HCT116 (cell line): ENCODE measurements at regions not wholly inside any gene's neighbourhood (a gene's known extent, or its start where the extent isn't known, plus 50 kb on each side); places are given as distances from the start of the nearest gene placed in this dataset.

ENCODE experiments used
- ATAC-seq: fragments of 200-7000 bp; cut with Tn5 transposase; 2 replicates; pipeline ENCODE4 v1.9.1; 2020; ENCODE audit warnings: mild to moderate bottlenecking, moderate library complexity
- BruUV-seq: library from RNA; stranded (reverse); fragments of 400-500 nt; replicated peaks from 2 replicates; lab custom pipeline; 2021; lab: Mats Ljungman, UMichigan
- CTCF ChIA-PET: fragments of 300-600 bp; sonication (Branson Sonifier 250); formaldehyde crosslinking; loops from one replicate; lab custom pipeline; 2021; ENCODE audit warnings: antibody characterized with exemption; lab: Charles Lee
- POLR2A ChIA-PET: fragments of 300-600, 350-600 bp; sonication (Branson Sonifier 250); formaldehyde crosslinking; loops from one replicate; lab custom pipeline; 2021; ENCODE audit warnings: antibody characterized with exemption; lab: Charles Lee
- RAD21 ChIA-PET, 2 experiments: fragments of 300-600 bp; sonication (Branson Sonifier 250); formaldehyde crosslinking; loops; one replicate each; lab custom pipeline; 2023; ENCODE audit warnings: low total read pairs in 2 of 2; ENCODE audit not compliant: uncharacterized antibody in 2 of 2, unreplicated experiment in 2 of 2, low non-redundant PET in 1 of 2; lab: Charles Lee
- DNase-seq: peaks from one replicate; pipeline ENCODE4 v3.0.0-alpha.2; 2010; ENCODE audit warnings: low read depth, low spot score
- H2AFZ ChIP-seq: fragments of 200-600 bp; shearing (Covaris generic), sonication (generic); 2 replicates; pipeline ENCODE4 v1.6.1; 2017; ENCODE audit warnings: low read depth, mixed run types, mixed read lengths, antibody characterized with exemption, low read length; ENCODE audit not compliant: poor library complexity, severe bottlenecking
- H3K27ac ChIP-seq: 2 replicates; pipeline ENCODE4 v1.5.1; 2012; ENCODE audit warnings: low read depth, low read length
- H3K27me3 ChIP-seq: fragments of 200-600 bp; sonication (generic); 2 replicates; pipeline ENCODE4 v1.6.1; 2016; ENCODE audit warnings: mixed run types, low read length, mixed read lengths; ENCODE audit not compliant: insufficient read depth
- H3K36me3 ChIP-seq, 2 experiments: fragments of 200-500 bp in 1 of 2; fragments of 200-600 bp in 1 of 2; sonication (Bioruptor generic) in 1 of 2; sonication (generic) in 1 of 2; 2 replicates each; pipeline versions ENCODE4 v1.5.1 to v1.6.1; 2014 to 2016; ENCODE audit warnings: low read length in 2 of 2, inconsistent platforms in 1 of 2, mixed read lengths in 1 of 2, mixed run types in 1 of 2; ENCODE audit not compliant: insufficient read depth in 2 of 2, control insufficient read depth in 1 of 2
- H3K4me1 ChIP-seq, 2 experiments: fragments of 200-600 bp in 1 of 2; sonication (generic) in 1 of 2; 2 replicates each; pipeline versions ENCODE4 v1.5.1 to v1.6.1; 2012 to 2017; ENCODE audit warnings: low read length in 2 of 2, inconsistent platforms in 1 of 2, mild to moderate bottlenecking in 1 of 2, mixed read lengths in 1 of 2, mixed run types in 1 of 2, moderate library complexity in 1 of 2; ENCODE audit not compliant: insufficient read depth in 2 of 2, control insufficient read depth in 1 of 2
- H3K4me2 ChIP-seq: fragments of 200-600 bp; sonication (generic); 2 replicates; pipeline ENCODE4 v1.6.1; 2017; ENCODE audit warnings: mixed run types, low read length, mixed read lengths
- H3K4me3 ChIP-seq, 2 experiments: fragments of 200-600 bp in 1 of 2; sonication (generic) in 1 of 2; replicated peaks in 1 of 2; 2 replicates each; pipeline ENCODE4 v1.5.1; 2011 to 2016; ENCODE audit warnings: low read length in 2 of 2, control low read depth in 1 of 2, low read depth in 1 of 2, mild to moderate bottlenecking in 1 of 2, mixed read lengths in 1 of 2, mixed run types in 1 of 2
- H3K79me2 ChIP-seq: fragments of 200-600 bp; sonication (generic); 2 replicates; pipeline ENCODE4 v1.6.1; 2017; ENCODE audit warnings: mild to moderate bottlenecking, mixed run types, low read length, moderate library complexity, mixed read lengths; ENCODE audit not compliant: insufficient read depth
- H3K9ac ChIP-seq: fragments of 200-600 bp; sonication (generic); 2 replicates; pipeline ENCODE4 v1.6.1; 2016; ENCODE audit warnings: low read length, mixed read lengths
- H3K9me2 ChIP-seq: fragments of 200-600 bp; sonication (generic), shearing (Covaris generic); 2 replicates; pipeline ENCODE4 v1.6.1; 2017; ENCODE audit warnings: mixed run types, mild to moderate bottlenecking, moderate library complexity; ENCODE audit not compliant: insufficient read depth
- H3K9me3 ChIP-seq, 2 experiments: fragments of 200-500 bp in 1 of 2; fragments of 200-600 bp in 1 of 2; sonication (Bioruptor generic) in 1 of 2; sonication (generic) in 1 of 2; 2 replicates each; pipeline ENCODE4 v1.6.1; 2014 to 2017; ENCODE audit warnings: low read length in 2 of 2, mixed read lengths in 2 of 2, inconsistent platforms in 1 of 2, low read depth in 1 of 2, mild to moderate bottlenecking in 1 of 2, mixed run types in 1 of 2, moderate library complexity in 1 of 2; ENCODE audit not compliant: control insufficient read depth in 1 of 2, insufficient read depth in 1 of 2
- H4K20me1 ChIP-seq: fragments of 200-600 bp; sonication (generic), shearing (Covaris generic); 2 replicates; pipeline ENCODE4 v1.6.1; 2017; ENCODE audit warnings: mixed run types, mild to moderate bottlenecking, moderate library complexity; ENCODE audit not compliant: insufficient read depth
- CBX3 ChIP-seq: IDR thresholded peaks from 2 replicates; pipeline ENCODE4 v1.6.1; 2012; ENCODE audit warnings: low read depth
- EZH2phosphoT487 ChIP-seq: fragments of 200-600 bp; IDR thresholded peaks from 2 replicates; pipeline ENCODE4 v1.6.1; 2018; ENCODE audit warnings: antibody characterized with exemption, borderline replicate concordance
- POLR2A ChIP-seq: IDR thresholded peaks from 2 replicates; pipeline ENCODE4 v1.7.0; 2011; ENCODE audit warnings: borderline replicate concordance; ENCODE audit not compliant: insufficient read depth, insufficient read length; ENCODE audit errors: extremely low read depth
- RAD21 ChIP-seq: IDR thresholded peaks from 2 replicates; pipeline ENCODE4 v1.6.1; 2012; ENCODE audit warnings: low read depth, mild to moderate bottlenecking
- SIN3A ChIP-seq: IDR thresholded peaks from 2 replicates; pipeline ENCODE4 v1.6.1; 2012; ENCODE audit warnings: low read depth
- SRF ChIP-seq: IDR thresholded peaks from 2 replicates; pipeline ENCODE4 v1.6.1; 2012; ENCODE audit warnings: low read depth
- YY1 ChIP-seq: IDR thresholded peaks from 2 replicates; pipeline ENCODE4 v1.6.1; 2011; ENCODE audit warnings: low read length, low read depth, moderate library complexity, mild to moderate bottlenecking; ENCODE audit not compliant: insufficient replicate concordance; ENCODE audit errors: extremely low read depth
- ZFX ChIP-seq: fragments of 450-650 bp; IDR thresholded peaks from 2 replicates; pipeline ENCODE4 v1.6.1; 2017
- intact Hi-C: fragments of 100-400 bp; cut with micrococcal nuclease; formaldehyde crosslinking; loops from 2 replicates; pipeline ENCODE4 v1.10.0; 2022
- TF ChIP-seq, protein P1 (sequence below): IDR thresholded peaks from 2 replicates; pipeline ENCODE4 v1.6.1; 2011; ENCODE audit warnings: mild to moderate bottlenecking, low read length, moderate library complexity; ENCODE audit not compliant: insufficient replicate concordance; ENCODE audit errors: extremely low read depth
- TF ChIP-seq, protein P2 (sequence below): IDR thresholded peaks from 2 replicates; pipeline ENCODE4 v1.6.1; 2012; ENCODE audit warnings: low read depth
- TF ChIP-seq, protein P3 (sequence below), 3 experiments: fragments of 200-600 bp in 1 of 3; sonication (generic) in 1 of 3; IDR thresholded peaks in 2 of 3; conservative IDR thresholded peaks in 1 of 3; 2 replicates each; pipeline ENCODE4 v1.5.1; 2012 to 2017; ENCODE audit warnings: low read depth in 2 of 3, low read length in 2 of 3, antibody characterized with exemption in 1 of 3, borderline replicate concordance in 1 of 3, control low read depth in 1 of 3, mild to moderate bottlenecking in 1 of 3, mixed read lengths in 1 of 3, mixed run types in 1 of 3, moderate library complexity in 1 of 3; ENCODE audit not compliant: insufficient read depth in 1 of 3
- TF ChIP-seq, protein P4 (sequence below): IDR thresholded peaks from 2 replicates; pipeline ENCODE4 v1.6.1; 2012

DNA sequence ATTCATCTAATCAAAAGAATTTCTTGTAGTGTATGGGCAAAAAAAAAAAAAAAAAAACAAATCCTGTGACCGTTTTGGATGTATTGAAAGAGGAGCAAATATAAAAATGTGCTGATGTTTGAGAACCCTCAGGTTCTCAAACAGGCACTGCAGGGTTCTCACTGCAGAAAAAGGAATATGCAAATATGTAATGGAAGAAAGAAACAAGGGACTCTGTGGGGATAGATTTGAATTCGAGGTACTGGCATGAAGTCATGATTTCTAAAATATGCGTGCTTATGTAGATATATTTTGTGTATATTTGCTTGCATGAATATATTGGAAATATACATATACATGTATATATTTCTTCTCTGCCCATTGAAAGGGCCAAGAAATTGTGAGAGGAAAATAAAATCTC, 365.0 kb upstream of the RUNX1 start:
- ATAC-seq, result no peak
- POLR2A ChIA-PET, result no interaction called here
- H3K9ac ChIP-seq, result no peak overlapping the region
- H3K79me2 ChIP-seq, result no peaks in the 10 kb centered on the region
- H3K27ac ChIP-seq, result no peak overlapping the region
- H3K27me3 ChIP-seq, result no peaks in the 10 kb centered on the region
- intact Hi-C loops, result no loop called here
- TF ChIP-seq RAD21, result no peak
- no peak for TF ChIP-seq EZH2phosphoT487
- TF ChIP-seq, protein P1, sequence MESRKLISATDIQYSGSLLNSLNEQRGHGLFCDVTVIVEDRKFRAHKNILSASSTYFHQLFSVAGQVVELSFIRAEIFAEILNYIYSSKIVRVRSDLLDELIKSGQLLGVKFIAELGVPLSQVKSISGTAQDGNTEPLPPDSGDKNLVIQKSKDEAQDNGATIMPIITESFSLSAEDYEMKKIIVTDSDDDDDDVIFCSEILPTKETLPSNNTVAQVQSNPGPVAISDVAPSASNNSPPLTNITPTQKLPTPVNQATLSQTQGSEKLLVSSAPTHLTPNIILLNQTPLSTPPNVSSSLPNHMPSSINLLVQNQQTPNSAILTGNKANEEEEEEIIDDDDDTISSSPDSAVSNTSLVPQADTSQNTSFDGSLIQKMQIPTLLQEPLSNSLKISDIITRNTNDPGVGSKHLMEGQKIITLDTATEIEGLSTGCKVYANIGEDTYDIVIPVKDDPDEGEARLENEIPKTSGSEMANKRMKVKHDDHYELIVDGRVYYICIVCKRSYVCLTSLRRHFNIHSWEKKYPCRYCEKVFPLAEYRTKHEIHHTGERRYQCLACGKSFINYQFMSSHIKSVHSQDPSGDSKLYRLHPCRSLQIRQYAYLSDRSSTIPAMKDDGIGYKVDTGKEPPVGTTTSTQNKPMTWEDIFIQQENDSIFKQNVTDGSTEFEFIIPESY, result no peak
- no peak for TF ChIP-seq POLR2A
- TF ChIP-seq YY1, result no peak
- TF ChIP-seq SIN3A, result no peak
- TF ChIP-seq, protein P2, sequence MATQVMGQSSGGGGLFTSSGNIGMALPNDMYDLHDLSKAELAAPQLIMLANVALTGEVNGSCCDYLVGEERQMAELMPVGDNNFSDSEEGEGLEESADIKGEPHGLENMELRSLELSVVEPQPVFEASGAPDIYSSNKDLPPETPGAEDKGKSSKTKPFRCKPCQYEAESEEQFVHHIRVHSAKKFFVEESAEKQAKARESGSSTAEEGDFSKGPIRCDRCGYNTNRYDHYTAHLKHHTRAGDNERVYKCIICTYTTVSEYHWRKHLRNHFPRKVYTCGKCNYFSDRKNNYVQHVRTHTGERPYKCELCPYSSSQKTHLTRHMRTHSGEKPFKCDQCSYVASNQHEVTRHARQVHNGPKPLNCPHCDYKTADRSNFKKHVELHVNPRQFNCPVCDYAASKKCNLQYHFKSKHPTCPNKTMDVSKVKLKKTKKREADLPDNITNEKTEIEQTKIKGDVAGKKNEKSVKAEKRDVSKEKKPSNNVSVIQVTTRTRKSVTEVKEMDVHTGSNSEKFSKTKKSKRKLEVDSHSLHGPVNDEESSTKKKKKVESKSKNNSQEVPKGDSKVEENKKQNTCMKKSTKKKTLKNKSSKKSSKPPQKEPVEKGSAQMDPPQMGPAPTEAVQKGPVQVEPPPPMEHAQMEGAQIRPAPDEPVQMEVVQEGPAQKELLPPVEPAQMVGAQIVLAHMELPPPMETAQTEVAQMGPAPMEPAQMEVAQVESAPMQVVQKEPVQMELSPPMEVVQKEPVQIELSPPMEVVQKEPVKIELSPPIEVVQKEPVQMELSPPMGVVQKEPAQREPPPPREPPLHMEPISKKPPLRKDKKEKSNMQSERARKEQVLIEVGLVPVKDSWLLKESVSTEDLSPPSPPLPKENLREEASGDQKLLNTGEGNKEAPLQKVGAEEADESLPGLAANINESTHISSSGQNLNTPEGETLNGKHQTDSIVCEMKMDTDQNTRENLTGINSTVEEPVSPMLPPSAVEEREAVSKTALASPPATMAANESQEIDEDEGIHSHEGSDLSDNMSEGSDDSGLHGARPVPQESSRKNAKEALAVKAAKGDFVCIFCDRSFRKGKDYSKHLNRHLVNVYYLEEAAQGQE, result no peak
- TF ChIP-seq, protein P3, sequence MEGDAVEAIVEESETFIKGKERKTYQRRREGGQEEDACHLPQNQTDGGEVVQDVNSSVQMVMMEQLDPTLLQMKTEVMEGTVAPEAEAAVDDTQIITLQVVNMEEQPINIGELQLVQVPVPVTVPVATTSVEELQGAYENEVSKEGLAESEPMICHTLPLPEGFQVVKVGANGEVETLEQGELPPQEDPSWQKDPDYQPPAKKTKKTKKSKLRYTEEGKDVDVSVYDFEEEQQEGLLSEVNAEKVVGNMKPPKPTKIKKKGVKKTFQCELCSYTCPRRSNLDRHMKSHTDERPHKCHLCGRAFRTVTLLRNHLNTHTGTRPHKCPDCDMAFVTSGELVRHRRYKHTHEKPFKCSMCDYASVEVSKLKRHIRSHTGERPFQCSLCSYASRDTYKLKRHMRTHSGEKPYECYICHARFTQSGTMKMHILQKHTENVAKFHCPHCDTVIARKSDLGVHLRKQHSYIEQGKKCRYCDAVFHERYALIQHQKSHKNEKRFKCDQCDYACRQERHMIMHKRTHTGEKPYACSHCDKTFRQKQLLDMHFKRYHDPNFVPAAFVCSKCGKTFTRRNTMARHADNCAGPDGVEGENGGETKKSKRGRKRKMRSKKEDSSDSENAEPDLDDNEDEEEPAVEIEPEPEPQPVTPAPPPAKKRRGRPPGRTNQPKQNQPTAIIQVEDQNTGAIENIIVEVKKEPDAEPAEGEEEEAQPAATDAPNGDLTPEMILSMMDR (IDR thresholded peaks at IDR 0.05 in 2 of 3, conservative IDR thresholded peaks at IDR 0.05 in 1 of 3; ENCODE audit: borderline replicate concordance in 1 of 3, insufficient read depth in 1 of 3, low read depth in 2 of 3, low read length in 2 of 3), result no peak
- TF ChIP-seq, protein P4, sequence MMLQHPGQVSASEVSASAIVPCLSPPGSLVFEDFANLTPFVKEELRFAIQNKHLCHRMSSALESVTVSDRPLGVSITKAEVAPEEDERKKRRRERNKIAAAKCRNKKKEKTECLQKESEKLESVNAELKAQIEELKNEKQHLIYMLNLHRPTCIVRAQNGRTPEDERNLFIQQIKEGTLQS, result no peak
- no peak for TF ChIP-seq CBX3
- no peak for TF ChIP-seq ZFX
- TF ChIP-seq SRF, result no peak
- no peaks in the 10 kb centered on the region for H3K9me3 ChIP-seq
- no peak overlapping the region for H2AFZ ChIP-seq
- no peak overlapping the region for H3K4me2 ChIP-seq
- H3K4me3 ChIP-seq, result no peak overlapping the region
- CTCF ChIA-PET, result interaction anchor here (1.0 kb wide), 1 partner anchor 426 kb away, joined by 3 read pairs; no protein-coding TSS in a partner anchor
- H3K36me3 ChIP-seq, result no peaks in the 10 kb centered on the region
- RAD21 ChIA-PET, result no interaction called here
- no peaks in the 10 kb centered on the region for H3K9me2 ChIP-seq
- no peaks in the 10 kb centered on the region for H3K4me1 ChIP-seq
- no TSS peak for BruUV-seq
- no peak for DNase-seq
- H4K20me1 ChIP-seq, result no peaks in the 10 kb centered on the region
